ENCODE measurements at regions not wholly inside any gene's neighbourhood (a gene's known extent, or its start where the extent isn't known, plus 50 kb on each side); places are given as distances from the start of the nearest gene placed in this dataset.

DNA sequence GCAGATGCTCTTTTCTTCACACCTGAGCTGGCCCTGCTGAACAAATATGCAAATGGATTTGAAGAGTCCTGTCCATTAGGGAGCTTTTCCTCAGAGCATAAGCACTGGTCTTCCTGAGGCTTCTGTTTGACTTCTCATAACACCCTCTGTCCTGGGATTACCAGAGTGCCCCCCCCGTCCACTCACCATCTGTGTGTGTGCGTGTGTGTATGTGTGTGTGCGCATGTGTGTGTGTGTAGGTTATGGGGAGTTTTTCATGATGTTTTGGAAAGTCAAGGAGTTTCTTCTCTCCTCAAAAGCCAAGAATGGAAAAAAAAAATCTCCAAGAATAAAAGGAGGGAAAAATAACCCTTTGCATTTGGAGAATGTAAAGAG, 57.7 kb upstream of the COMTD1 start:
- Histone ChIP-seq H3K9me3 (ENCODE audit: control insufficient read depth, low read length) (no peaks in the 10 kb centered on the region), H3K9ac (ENCODE audit: low read length) (no peak overlapping the region), H3K36me3 (ENCODE audit: control insufficient read depth, insufficient read depth, low read length) (no peaks in the 10 kb centered on the region), H3K4me3 (ENCODE audit: low read length) (no peak overlapping the region), H3K4me1 (ENCODE audit: control insufficient read depth, insufficient read depth, low read length) (peaks cover 24% of the 10 kb centered on the region), H3K27me3 (ENCODE audit: control insufficient read depth, insufficient read depth, low read length) (peaks cover 11% of the 10 kb centered on the region)

DNA sequence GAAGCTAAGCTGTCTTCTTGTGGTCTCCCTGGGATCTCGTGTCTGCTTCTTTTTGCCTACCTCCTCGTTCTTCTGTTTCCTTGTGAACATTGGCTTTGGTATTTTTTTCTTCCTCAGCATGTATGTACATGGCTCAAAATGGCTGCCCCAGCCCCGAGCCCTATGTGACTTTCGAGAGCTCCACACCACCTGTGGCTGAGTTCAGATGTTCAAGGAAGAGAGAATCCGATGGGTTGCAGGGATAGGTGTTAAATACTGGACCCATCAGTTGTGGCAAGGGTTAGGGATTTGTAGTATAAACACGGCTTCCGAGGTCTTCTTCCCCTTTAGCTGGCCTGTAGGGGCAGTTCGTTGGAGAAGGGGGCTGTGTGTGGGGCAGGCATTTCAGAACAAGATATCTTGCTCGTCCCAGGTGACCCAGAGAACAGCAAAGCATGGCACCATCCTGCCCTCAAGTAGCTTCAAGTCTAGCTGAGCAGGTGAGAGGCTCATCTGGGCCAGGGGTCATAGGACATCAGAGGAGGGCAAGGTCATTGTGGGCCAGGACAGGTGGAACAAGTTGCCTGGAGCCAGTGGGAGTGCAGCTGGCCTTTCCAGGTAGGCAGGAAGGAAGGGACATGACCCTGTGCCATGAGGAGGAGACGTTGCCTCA, 57.2 kb upstream of the COMTD1 start:
- Histone ChIP-seq H3K9me3 (ENCODE audit: control insufficient read depth, low read length) (no peaks in the 10 kb centered on the region), H3K9ac (ENCODE audit: low read length) (no peak overlapping the region), H3K36me3 (ENCODE audit: control insufficient read depth, insufficient read depth, low read length) (no peaks in the 10 kb centered on the region)

DNA sequence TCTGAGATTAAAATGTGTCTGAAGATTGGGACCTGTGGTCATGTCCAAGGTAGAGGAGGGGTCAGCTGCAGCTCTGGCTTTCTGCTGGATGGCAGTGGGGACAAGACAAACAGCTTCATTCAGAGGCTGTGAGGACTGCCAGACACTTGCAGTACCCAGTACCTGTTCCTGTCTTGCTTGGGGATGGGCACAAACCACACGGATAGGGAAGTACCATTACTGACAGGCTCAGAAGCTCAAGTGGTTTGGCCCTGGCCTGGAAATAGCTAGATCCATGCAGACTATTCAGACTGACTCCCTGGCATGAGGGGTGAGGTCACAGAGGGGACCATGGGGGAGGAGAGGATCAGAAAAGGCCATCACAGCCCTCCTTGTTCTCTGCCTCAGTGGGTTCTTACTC, 56.0 kb upstream of the COMTD1 start:
- peaks cover 24% of the 10 kb centered on the region for H3K4me1 ChIP-seq (ENCODE audit: control insufficient read depth, insufficient read depth, low read length)
- H3K4me3 ChIP-seq (ENCODE audit: low read length): no peak overlapping the region
- H3K36me3 ChIP-seq (ENCODE audit: control insufficient read depth, insufficient read depth, low read length): no peaks in the 10 kb centered on the region
- H3K9ac ChIP-seq (ENCODE audit: low read length): no peak overlapping the region
- H3K27me3 ChIP-seq (ENCODE audit: control insufficient read depth, insufficient read depth, low read length): peaks cover 3% of the 10 kb centered on the region
- H3K9me3 ChIP-seq (ENCODE audit: control insufficient read depth, low read length): no peaks in the 10 kb centered on the region

More for the DNA sequence above, 57.2 kb upstream of the COMTD1 start:
- H3K4me3 ChIP-seq (ENCODE audit: low read length): no peak overlapping the region
- H3K4me1 ChIP-seq (ENCODE audit: control insufficient read depth, insufficient read depth, low read length): peaks cover 24% of the 10 kb centered on the region
- peaks cover 11% of the 10 kb centered on the region for H3K27me3 ChIP-seq (ENCODE audit: control insufficient read depth, insufficient read depth, low read length)

DNA sequence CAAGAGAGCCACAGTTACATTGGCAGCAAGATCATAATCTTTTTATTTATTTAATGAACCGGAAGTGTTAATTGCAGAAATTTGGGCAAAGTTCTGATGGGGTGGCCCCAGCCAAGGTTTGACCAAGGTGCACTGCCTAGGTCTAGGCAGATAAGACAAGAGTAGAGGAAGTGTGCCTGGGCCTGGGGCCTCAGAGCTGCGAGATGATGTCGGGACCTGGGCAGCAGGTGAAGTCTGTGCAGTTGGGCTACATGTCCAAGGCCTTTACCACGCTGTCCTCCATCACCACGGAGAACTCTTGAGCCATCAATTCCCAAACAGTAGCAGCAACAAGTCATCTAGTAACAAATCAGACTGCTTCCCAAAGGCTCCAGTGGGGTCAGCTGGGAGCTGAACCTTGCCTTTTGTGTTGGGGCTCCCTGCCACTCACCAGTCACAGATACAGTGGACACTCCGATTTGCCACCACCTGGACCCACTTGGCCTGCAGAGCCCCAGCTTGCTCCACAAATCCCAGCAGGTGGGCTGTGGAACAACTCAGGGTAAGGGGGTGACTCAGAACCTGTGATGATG, 52.5 kb upstream of the COMTD1 start:
- Histone ChIP-seq H3K9me3 (ENCODE audit: control insufficient read depth, low read length) (no peaks in the 10 kb centered on the region), H3K4me1 (ENCODE audit: control insufficient read depth, insufficient read depth, low read length) (peaks cover 5% of the 10 kb centered on the region), H3K36me3 (ENCODE audit: control insufficient read depth, insufficient read depth, low read length) (no peaks in the 10 kb centered on the region), H3K9ac (ENCODE audit: low read length) (no peak overlapping the region), H3K4me3 (ENCODE audit: low read length) (no peak overlapping the region), H3K27me3 (ENCODE audit: control insufficient read depth, insufficient read depth, low read length) (no peaks in the 10 kb centered on the region)

DNA sequence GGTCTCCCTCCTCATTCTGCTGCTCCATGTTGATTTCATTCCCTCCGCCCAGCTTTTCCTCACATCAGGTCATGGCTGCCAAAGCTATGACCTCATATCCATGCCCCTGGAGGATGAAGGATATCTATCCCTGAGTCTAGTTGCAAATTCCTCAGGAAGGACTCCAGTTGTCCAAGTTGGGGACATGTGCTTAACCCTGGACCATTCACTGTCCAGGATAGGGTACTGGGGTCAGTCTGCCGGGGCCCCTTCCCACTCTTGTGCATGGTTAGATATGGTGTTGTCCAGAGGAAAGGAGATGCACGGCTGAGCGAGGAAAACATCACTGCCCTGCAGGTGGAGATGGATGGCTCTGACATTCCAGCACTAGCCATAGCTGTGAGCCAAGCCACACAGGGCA, 51.9 kb upstream of the COMTD1 start:
- H3K36me3 ChIP-seq (ENCODE audit: control insufficient read depth, insufficient read depth, low read length): no peaks in the 10 kb centered on the region
- H3K9ac ChIP-seq (ENCODE audit: low read length): no peak overlapping the region
- H3K4me3 ChIP-seq (ENCODE audit: low read length): no peak overlapping the region
- peaks cover 5% of the 10 kb centered on the region for H3K4me1 ChIP-seq (ENCODE audit: control insufficient read depth, insufficient read depth, low read length)
- H3K9me3 ChIP-seq (ENCODE audit: control insufficient read depth, low read length): no peaks in the 10 kb centered on the region
- H3K27me3 ChIP-seq (ENCODE audit: control insufficient read depth, insufficient read depth, low read length): no peaks in the 10 kb centered on the region

DNA sequence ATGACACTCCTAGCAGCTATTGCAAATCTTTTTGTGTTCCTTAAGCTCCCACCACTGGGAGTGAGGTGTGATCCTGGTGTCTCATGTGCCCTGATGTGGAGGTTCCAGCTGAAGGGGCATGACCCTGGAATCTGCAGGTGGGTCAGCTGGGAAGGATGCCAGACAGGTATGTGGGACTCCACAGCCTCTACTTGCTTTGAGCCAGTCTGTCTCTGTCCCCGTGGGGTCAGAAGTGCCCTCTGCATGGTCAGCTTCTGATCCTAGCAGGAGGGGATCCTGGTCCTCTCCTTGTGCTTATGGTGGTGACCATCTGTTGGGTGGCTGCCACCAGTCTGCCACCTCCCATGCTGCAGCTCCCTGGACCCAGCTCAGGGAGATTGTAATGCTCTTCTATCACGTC, 51.1 kb upstream of the COMTD1 start:
- Histone ChIP-seq H3K9me3 (ENCODE audit: control insufficient read depth, low read length) (no peaks in the 10 kb centered on the region), H3K9ac (ENCODE audit: low read length) (no peak overlapping the region), H3K36me3 (ENCODE audit: control insufficient read depth, insufficient read depth, low read length) (no peaks in the 10 kb centered on the region), H3K4me1 (ENCODE audit: control insufficient read depth, insufficient read depth, low read length) (peaks cover 5% of the 10 kb centered on the region), H3K4me3 (ENCODE audit: low read length) (no peak overlapping the region), H3K27me3 (ENCODE audit: control insufficient read depth, insufficient read depth, low read length) (no peaks in the 10 kb centered on the region)

Measured in mucosa of stomach (tissue), 1 donor.